Hepatocyte (in vitro differentiated cells): ENCODE measurements at regions not wholly inside any gene's neighbourhood (a gene's known extent, or its start where the extent isn't known, plus 50 kb on each side); places are given as distances from the start of the nearest gene placed in this dataset.

Experiments
- DNase-seq: peaks from one replicate; pipeline ENCODE4 v3.0.0-alpha.2; 2016; ENCODE audit warnings: low spot score
- H2AFZ ChIP-seq: fragments of 200-600 bp; sonication (generic); 2 replicates; pipeline ENCODE4 v1.6.0; 2016; ENCODE audit warnings: antibody characterized with exemption, mild to moderate bottlenecking
- H3K27ac ChIP-seq: fragments of 200-600 bp; sonication (generic); 2 replicates; pipeline ENCODE4 v1.5.1; 2016; ENCODE audit warnings: mild to moderate bottlenecking
- H3K27me3 ChIP-seq: fragments of 200-600 bp; sonication (generic); 2 replicates; pipeline ENCODE4 v1.6.1; 2016
- H3K36me3 ChIP-seq: fragments of 200-600 bp; sonication (generic); replicated peaks from 2 replicates; pipeline ENCODE4 v1.5.1; 2016; ENCODE audit warnings: low read depth; ENCODE audit not compliant: insufficient read depth
- H3K4me1 ChIP-seq: fragments of 200-600 bp; sonication (generic); 2 replicates; pipeline ENCODE4 v1.5.1; 2016; ENCODE audit warnings: mild to moderate bottlenecking, moderate library complexity; ENCODE audit not compliant: insufficient read depth
- H3K4me2 ChIP-seq: fragments of 200-600 bp; sonication (generic); 2 replicates; pipeline ENCODE4 v1.6.0; 2016
- H3K4me3 ChIP-seq: fragments of 200-600 bp; sonication (generic); 2 replicates; pipeline ENCODE4 v1.5.1; 2016; ENCODE audit warnings: mild to moderate bottlenecking
- H3K79me2 ChIP-seq: fragments of 200-600 bp; sonication (generic); 2 replicates; pipeline ENCODE4 v1.6.0; 2017; ENCODE audit warnings: mild to moderate bottlenecking
- H3K9me2 ChIP-seq: fragments of 200-600 bp; sonication (generic); replicated peaks from 2 replicates; pipeline ENCODE4 v1.6.0; 2017; ENCODE audit warnings: mild to moderate bottlenecking; ENCODE audit not compliant: insufficient read depth
- H3K9me3 ChIP-seq: fragments of 200-600 bp; sonication (generic); 2 replicates; pipeline ENCODE4 v1.5.1; 2016; ENCODE audit warnings: low read depth, mild to moderate bottlenecking
- H4K20me1 ChIP-seq: fragments of 200-600 bp; sonication (generic); 2 replicates; pipeline ENCODE4 v1.6.0; 2016; ENCODE audit warnings: mild to moderate bottlenecking; ENCODE audit not compliant: insufficient read depth, poor library complexity, severe bottlenecking
- CTCF ChIP-seq: fragments of 200-600 bp; sonication (generic); IDR thresholded peaks from 2 replicates; pipeline ENCODE4 v1.5.1; 2016; ENCODE audit warnings: antibody characterized with exemption, mild to moderate bottlenecking; ENCODE audit not compliant: poor library complexity
- EZH2 ChIP-seq: fragments of 200-600 bp; sonication (generic); IDR thresholded peaks from 2 replicates; pipeline ENCODE4 v1.6.1; 2016; ENCODE audit warnings: antibody characterized with exemption, mild to moderate bottlenecking, borderline replicate concordance
- EZH2phosphoT487 ChIP-seq: fragments of 200-600 bp; sonication (generic); IDR thresholded peaks from one replicate; pipeline ENCODE4 v1.6.1; 2018; ENCODE audit warnings: antibody characterized with exemption, mild to moderate bottlenecking, low read depth, moderate library complexity; ENCODE audit not compliant: unreplicated experiment, severe bottlenecking
- WGBS: methylation state at CpG from one replicate; pipeline ENCODE4 v1.1.6; 2016; ENCODE audit warnings: low lambda C conversion rate; ENCODE audit errors: missing lambda C conversion rate; 5-methylcytosine and 5-hydroxymethylcytosine counted together

- peaks cover 6% of the 10 kb centered on the region for H3K4me1 ChIP-seq
- 65% methylated on average over 3 of the region's 3 CpGs for WGBS
- no peaks in the 10 kb centered on the region for H3K9me2 ChIP-seq
- no peak overlapping the region for H3K4me3 ChIP-seq
- peak; percentile 33 for DNase-seq
- peak overlapping the region; percentile 53 for H3K4me2 ChIP-seq
- H4K20me1 ChIP-seq: no peaks in the 10 kb centered on the region
- no peaks in the 10 kb centered on the region for H3K79me2 ChIP-seq
- TF ChIP-seq EZH2: no peak
- TF ChIP-seq EZH2phosphoT487: no peak
- no peak for TF ChIP-seq CTCF
- no peak overlapping the region for H2AFZ ChIP-seq
- no peaks in the 10 kb centered on the region for H3K36me3 ChIP-seq
- H3K9me3 ChIP-seq: no peaks in the 10 kb centered on the region
- no peaks in the 10 kb centered on the region for H3K27me3 ChIP-seq
- H3K27ac ChIP-seq: peak overlapping the region; percentile 13
Measured at GRCh38 chr4:156686120-156686519, 285.5 kb downstream of the PDGFC start.

GRCh38 chr4:156685308-156685707, 286.3 kb downstream of the PDGFC start:
- Histone ChIP-seq H3K79me2 (no peaks in the 10 kb centered on the region), H3K27ac (peak overlapping the region; percentile 13), H2AFZ (no peak overlapping the region), H3K4me2 (peak overlapping the region; percentile 53), H3K9me3 (no peaks in the 10 kb centered on the region), H3K9me2 (no peaks in the 10 kb centered on the region), H3K36me3 (no peaks in the 10 kb centered on the region), H3K27me3 (no peaks in the 10 kb centered on the region), H4K20me1 (no peaks in the 10 kb centered on the region), H3K4me3 (no peak overlapping the region), H3K4me1 (peaks cover 6% of the 10 kb centered on the region)
- TF ChIP-seq CTCF (no peak), EZH2phosphoT487 (no peak), EZH2 (no peak)
- DNase-seq: no peak
- WGBS: 58% methylated on average over 3 of the region's 3 CpGs

GRCh38 chr4:156677656-156678055, 293.9 kb downstream of the PDGFC start:
- WGBS: 76% methylated on average over 4 of the region's 4 CpGs
- H3K27ac ChIP-seq: no peak overlapping the region
- H4K20me1 ChIP-seq: no peaks in the 10 kb centered on the region
- TF ChIP-seq EZH2phosphoT487: no peak
- TF ChIP-seq CTCF: no peak
- TF ChIP-seq EZH2: no peak
- no peaks in the 10 kb centered on the region for H3K9me2 ChIP-seq
- H3K27me3 ChIP-seq: no peaks in the 10 kb centered on the region
- no peak overlapping the region for H3K4me2 ChIP-seq
- no peak for DNase-seq
- H3K36me3 ChIP-seq: no peaks in the 10 kb centered on the region
- no peak overlapping the region for H2AFZ ChIP-seq
- no peaks in the 10 kb centered on the region for H3K9me3 ChIP-seq
- H3K4me3 ChIP-seq: no peak overlapping the region
- H3K4me1 ChIP-seq: no peaks in the 10 kb centered on the region
- no peaks in the 10 kb centered on the region for H3K79me2 ChIP-seq

GRCh38 chr4:156677131-156677531, 294.5 kb downstream of the PDGFC start:
- Histone ChIP-seq H3K27ac (no peak overlapping the region), H3K36me3 (no peaks in the 10 kb centered on the region), H3K4me3 (no peak overlapping the region), H3K79me2 (no peaks in the 10 kb centered on the region), H3K27me3 (no peaks in the 10 kb centered on the region), H2AFZ (no peak overlapping the region), H3K9me2 (no peaks in the 10 kb centered on the region), H4K20me1 (no peaks in the 10 kb centered on the region), H3K4me1 (no peaks in the 10 kb centered on the region), H3K4me2 (no peak overlapping the region), H3K9me3 (no peaks in the 10 kb centered on the region)
- TF ChIP-seq CTCF (peak; percentile 52), EZH2 (no peak)
- peak; percentile 44 for DNase-seq
- WGBS: 37% methylated on average over 6 of the region's 6 CpGs
